K562 (cell line): ENCODE measurements at regions not wholly inside any gene's neighbourhood (a gene's known extent, or its start where the extent isn't known, plus 50 kb on each side); places are given as distances from the start of the nearest gene placed in this dataset.

ENCODE experiments used
- ESRRA ChIP-seq: fragments of 450-650 bp; IDR thresholded peaks from 2 replicates; pipeline ENCODE4 v1.6.1; 2014; ENCODE audit warnings: low read depth, mild to moderate bottlenecking, moderate library complexity, borderline replicate concordance
- NCOA4 ChIP-seq: fragments of 450-650 bp; IDR thresholded peaks from 2 replicates; pipeline ENCODE4 v1.6.1; 2018; ENCODE audit warnings: mild to moderate bottlenecking; ENCODE audit not compliant: partially characterized antibody
- TBP ChIP-seq: optimal IDR thresholded peaks from 2 replicates; pipeline ENCODE3; 2011; ENCODE audit warnings: low read depth, low read length, improper control_type of control experiment
- TF ChIP-seq, protein P1 (sequence below): fragments of 450-650 bp; formaldehyde crosslinking; IDR thresholded peaks from 2 replicates; pipeline ENCODE4 v1.4.0; 2020; ENCODE audit warnings: mild to moderate bottlenecking, mixed read lengths
- TF ChIP-seq, protein P2 (sequence below): fragments of 450-650 bp; IDR thresholded peaks from 2 replicates; pipeline ENCODE4 v1.6.1; 2016; ENCODE audit warnings: mild to moderate bottlenecking, moderate library complexity

DNA sequence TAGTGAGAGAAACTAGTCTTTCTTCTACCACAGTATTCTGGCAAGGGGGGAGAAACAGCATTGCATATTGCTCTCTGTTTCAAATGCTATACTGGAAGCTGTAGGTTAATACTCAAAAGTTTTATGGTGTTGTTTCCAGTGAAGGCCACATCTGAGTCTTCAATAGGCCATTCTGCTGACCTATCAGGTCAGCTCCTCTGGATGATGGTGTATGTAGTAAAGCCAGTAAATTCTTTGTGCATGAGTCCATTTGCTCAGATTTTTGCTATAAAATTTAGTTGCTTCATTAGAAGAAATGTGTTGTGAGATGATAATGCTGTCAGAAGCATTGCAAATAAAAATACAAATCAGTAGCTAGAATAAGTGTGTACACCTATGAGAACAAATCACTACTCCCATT is 64.9 kb upstream of the RBMS3 start (continued):
- TF ChIP-seq, protein P1, sequence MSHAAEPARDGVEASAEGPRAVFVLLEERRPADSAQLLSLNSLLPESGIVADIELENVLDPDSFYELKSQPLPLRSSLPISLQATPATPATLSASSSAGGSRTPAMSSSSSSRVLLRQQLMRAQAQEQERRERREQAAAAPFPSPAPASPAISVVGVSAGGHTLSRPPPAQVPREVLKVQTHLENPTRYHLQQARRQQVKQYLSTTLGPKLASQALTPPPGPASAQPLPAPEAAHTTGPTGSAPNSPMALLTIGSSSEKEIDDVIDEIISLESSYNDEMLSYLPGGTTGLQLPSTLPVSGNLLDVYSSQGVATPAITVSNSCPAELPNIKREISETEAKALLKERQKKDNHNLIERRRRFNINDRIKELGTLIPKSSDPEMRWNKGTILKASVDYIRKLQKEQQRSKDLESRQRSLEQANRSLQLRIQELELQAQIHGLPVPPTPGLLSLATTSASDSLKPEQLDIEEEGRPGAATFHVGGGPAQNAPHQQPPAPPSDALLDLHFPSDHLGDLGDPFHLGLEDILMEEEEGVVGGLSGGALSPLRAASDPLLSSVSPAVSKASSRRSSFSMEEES (CRISPR knock-in tag), result no peak
- no peak for TF ChIP-seq ESRRA
- no peak for TF ChIP-seq NCOA4
- TF ChIP-seq TBP, result no peak
- TF ChIP-seq, protein P2, sequence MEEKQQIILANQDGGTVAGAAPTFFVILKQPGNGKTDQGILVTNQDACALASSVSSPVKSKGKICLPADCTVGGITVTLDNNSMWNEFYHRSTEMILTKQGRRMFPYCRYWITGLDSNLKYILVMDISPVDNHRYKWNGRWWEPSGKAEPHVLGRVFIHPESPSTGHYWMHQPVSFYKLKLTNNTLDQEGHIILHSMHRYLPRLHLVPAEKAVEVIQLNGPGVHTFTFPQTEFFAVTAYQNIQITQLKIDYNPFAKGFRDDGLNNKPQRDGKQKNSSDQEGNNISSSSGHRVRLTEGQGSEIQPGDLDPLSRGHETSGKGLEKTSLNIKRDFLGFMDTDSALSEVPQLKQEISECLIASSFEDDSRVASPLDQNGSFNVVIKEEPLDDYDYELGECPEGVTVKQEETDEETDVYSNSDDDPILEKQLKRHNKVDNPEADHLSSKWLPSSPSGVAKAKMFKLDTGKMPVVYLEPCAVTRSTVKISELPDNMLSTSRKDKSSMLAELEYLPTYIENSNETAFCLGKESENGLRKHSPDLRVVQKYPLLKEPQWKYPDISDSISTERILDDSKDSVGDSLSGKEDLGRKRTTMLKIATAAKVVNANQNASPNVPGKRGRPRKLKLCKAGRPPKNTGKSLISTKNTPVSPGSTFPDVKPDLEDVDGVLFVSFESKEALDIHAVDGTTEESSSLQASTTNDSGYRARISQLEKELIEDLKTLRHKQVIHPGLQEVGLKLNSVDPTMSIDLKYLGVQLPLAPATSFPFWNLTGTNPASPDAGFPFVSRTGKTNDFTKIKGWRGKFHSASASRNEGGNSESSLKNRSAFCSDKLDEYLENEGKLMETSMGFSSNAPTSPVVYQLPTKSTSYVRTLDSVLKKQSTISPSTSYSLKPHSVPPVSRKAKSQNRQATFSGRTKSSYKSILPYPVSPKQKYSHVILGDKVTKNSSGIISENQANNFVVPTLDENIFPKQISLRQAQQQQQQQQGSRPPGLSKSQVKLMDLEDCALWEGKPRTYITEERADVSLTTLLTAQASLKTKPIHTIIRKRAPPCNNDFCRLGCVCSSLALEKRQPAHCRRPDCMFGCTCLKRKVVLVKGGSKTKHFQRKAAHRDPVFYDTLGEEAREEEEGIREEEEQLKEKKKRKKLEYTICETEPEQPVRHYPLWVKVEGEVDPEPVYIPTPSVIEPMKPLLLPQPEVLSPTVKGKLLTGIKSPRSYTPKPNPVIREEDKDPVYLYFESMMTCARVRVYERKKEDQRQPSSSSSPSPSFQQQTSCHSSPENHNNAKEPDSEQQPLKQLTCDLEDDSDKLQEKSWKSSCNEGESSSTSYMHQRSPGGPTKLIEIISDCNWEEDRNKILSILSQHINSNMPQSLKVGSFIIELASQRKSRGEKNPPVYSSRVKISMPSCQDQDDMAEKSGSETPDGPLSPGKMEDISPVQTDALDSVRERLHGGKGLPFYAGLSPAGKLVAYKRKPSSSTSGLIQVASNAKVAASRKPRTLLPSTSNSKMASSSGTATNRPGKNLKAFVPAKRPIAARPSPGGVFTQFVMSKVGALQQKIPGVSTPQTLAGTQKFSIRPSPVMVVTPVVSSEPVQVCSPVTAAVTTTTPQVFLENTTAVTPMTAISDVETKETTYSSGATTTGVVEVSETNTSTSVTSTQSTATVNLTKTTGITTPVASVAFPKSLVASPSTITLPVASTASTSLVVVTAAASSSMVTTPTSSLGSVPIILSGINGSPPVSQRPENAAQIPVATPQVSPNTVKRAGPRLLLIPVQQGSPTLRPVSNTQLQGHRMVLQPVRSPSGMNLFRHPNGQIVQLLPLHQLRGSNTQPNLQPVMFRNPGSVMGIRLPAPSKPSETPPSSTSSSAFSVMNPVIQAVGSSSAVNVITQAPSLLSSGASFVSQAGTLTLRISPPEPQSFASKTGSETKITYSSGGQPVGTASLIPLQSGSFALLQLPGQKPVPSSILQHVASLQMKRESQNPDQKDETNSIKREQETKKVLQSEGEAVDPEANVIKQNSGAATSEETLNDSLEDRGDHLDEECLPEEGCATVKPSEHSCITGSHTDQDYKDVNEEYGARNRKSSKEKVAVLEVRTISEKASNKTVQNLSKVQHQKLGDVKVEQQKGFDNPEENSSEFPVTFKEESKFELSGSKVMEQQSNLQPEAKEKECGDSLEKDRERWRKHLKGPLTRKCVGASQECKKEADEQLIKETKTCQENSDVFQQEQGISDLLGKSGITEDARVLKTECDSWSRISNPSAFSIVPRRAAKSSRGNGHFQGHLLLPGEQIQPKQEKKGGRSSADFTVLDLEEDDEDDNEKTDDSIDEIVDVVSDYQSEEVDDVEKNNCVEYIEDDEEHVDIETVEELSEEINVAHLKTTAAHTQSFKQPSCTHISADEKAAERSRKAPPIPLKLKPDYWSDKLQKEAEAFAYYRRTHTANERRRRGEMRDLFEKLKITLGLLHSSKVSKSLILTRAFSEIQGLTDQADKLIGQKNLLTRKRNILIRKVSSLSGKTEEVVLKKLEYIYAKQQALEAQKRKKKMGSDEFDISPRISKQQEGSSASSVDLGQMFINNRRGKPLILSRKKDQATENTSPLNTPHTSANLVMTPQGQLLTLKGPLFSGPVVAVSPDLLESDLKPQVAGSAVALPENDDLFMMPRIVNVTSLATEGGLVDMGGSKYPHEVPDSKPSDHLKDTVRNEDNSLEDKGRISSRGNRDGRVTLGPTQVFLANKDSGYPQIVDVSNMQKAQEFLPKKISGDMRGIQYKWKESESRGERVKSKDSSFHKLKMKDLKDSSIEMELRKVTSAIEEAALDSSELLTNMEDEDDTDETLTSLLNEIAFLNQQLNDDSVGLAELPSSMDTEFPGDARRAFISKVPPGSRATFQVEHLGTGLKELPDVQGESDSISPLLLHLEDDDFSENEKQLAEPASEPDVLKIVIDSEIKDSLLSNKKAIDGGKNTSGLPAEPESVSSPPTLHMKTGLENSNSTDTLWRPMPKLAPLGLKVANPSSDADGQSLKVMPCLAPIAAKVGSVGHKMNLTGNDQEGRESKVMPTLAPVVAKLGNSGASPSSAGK, result no peak
